Stimulated activated CD4-positive, alpha-beta T cell treated with anti-CD3 and anti-CD28 coated beads, Interleukin-1b, Interleukin-23, amount 100 ng/mL, for 4 hours (primary cell): ENCODE measurements at regions not wholly inside any gene's neighbourhood (a gene's known extent, or its start where the extent isn't known, plus 50 kb on each side); places are given as distances from the start of the nearest gene placed in this dataset.

Experiments
- DNase-seq, 2 donors: peaks; one replicate each; pipeline ENCODE4 v3.0.0-alpha.2; 2020; ENCODE audit warnings: low read depth in 2 of 2

- DNase-seq = no peak
Measured at GRCh38 chr10:91137011-91137643, 83.3 kb upstream of the PCGF5 start.

GRCh38 chr10:91137822-91138221, 82.6 kb upstream of the PCGF5 start:
- no peak for DNase-seq

- no peak for DNase-seq
Measured at GRCh38 chr10:91140995-91141549, 79.4 kb upstream of the PCGF5 start.

GRCh38 chr10:91144961-91145360, 75.5 kb upstream of the PCGF5 start:
- no peak for DNase-seq

GRCh38 chr10:91146146-91146545, 74.3 kb upstream of the PCGF5 start:
- no peak for DNase-seq

- DNase-seq = no peak
Measured at GRCh38 chr10:91149550-91149949, 70.9 kb upstream of the PCGF5 start.

DNA sequence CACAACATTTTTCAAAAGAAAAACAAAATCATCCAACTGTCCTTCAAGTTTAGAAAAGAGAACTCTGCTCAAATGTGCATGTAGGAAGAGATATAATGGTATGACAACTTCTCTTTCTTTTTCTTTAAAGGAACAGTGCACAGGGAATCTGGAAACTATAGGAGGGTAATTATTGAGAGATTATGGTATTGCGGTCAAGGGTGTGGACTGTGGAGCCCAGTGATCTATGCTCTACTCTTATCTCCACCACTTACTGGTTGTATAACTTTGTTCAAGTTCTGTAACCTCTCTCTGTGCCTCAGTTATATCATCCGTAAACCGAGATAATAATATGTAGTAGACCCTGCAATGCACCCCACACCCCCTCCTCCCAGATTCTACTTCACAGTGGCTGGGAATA, 69.8 kb upstream of the PCGF5 start:
- no peak for DNase-seq

- DNase-seq = no peak
Measured at GRCh38 chr10:91153508-91153907, 67.0 kb upstream of the PCGF5 start.

DNA sequence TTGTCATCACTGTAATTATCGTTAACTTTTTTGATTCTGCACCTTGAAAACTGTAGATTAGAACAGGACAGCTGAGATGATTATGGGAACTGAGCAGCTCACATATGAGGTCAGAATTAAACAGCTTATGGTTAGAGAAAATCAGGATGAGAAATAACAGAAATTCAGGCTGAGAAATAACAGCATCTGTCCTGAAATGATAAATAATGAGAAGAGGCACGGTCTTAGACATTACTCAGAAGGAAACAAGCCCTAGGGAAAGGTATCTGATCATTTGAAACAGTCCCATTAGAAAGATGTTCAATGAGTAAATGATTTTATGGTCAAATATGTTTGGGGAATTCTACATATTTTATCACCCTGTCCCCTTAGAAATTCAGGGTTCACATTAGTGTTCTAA, 65.6 kb upstream of the PCGF5 start:
- DNase-seq = no peak

- no peak for DNase-seq
Measured at GRCh38 chr10:91156196-91156595, 64.3 kb upstream of the PCGF5 start.

DNA sequence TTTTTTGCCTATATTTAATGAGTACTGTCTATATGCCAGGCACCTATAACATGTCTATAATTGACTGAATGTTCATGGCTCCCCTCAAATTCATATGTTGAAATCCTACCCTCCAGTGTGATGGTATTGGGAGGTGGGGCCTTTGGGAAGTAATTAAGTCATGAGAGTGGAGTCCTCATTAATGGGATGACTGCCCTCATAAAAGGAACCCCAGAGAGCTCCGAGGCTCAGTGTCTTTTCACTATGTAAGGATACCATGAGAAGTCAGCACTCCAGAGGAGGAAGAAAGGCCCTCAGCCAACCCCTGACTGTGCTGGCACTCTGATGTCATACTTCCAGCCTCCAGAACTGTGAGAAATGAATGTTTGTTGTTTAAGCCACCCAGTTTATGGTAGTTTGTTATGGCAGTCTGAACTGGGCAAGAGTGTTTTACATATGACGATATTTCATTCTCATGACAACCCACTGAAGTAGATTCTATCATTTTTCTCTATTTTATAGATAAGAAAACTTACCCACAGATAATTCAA, 61.1 kb upstream of the PCGF5 start:
- no peak for DNase-seq

DNA sequence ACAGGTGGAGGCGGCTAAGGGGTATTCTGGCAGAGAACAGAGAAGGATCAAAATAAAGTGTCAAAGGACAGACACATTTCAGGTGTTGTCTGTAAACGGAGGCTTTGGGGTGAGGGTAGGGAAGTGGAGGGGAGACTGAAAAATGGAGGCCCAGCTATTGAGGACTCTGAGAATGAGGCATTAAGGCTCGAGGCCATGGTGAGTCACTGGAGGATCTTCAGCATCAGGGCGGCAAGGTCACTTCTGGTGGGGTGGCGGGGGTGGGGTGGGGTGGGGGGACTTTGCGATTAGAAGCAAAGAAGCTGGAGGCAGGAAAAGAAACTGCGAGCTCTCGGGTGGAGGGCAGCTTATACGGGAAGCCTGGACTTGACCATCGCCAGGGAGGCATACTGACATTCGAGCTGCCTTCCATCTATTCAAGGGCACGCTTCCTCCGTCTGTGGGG, 58.4 kb upstream of the PCGF5 start:
- DNase-seq = peak; percentile 1 to 11

DNA sequence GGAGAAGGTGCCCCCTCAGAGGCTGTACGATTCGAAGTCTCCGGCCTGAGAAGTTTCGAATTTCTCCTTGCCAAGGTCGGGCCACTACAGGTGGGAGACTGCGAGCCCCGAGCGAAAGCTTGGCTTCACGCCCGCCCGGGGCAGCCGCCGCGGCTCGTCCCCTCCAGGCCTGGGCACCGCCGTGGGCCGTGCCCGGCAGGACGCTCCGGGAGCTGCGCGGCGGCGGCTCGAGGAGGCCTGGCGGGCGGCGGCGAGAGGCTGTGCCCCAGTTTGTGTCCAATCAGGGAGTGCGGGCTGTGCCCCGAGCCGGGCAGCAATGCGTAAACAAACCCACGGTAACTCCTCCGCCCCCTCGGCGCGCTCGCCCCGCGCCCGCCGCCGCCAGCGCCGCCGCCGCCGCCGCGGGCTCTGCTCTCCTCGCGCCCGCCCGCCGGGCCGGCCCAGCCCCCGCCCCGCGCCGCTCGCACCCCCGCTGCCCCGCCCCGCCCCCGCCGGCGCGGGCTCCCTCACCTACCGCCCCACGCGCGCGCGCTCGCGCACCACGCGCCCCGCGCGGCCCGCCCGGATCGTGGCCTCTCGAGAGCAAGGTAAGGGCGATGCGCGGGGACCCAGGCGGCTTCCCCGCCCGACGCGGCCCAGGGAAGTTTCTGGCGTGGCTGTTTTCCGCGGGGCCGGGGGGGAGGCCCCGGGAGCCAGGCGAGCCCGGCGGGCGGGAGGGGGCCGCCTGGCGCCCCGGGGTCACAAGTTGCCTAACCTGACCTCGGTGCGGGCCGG, 57.8 kb upstream of the PCGF5 start:
- DNase-seq = peak; percentile 65 to 66

GRCh38 chr10:91163269-91163868, 57.1 kb upstream of the PCGF5 start:
- DNase-seq = peak; percentile 43 to 61

DNA sequence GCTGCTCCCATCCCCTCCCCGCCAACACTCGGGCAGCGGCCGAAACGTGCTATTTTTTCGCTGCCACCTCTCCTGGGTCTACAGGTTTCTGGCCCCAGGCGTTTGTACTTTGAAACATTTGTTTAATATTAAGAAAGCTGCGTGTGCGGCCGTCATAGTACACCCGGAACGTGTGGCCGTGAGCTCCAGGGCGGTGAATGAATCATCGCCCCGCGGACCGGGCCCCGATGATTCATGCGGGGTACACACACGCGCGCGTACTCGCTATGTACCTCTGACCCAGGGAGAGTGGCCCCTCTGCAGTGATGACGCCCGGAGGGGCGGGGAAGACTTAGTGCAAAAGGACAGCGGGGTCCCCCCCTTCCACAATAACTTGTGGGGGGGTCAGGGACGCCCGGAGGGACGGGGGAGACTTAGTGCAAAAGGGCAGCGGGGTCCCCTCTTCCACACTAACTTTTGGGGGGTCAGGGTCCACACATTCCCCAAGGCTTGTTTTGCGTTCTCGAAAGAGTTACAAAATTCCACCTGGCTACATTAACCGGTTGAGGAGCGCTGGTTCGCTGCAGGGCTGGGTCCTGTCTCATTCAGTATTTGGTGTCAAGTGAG, 56.5 kb upstream of the PCGF5 start:
- peak; percentile 56 to 57 for DNase-seq

- no peak for DNase-seq
Measured at GRCh38 chr10:91164520-91165065, 55.9 kb upstream of the PCGF5 start.

DNA sequence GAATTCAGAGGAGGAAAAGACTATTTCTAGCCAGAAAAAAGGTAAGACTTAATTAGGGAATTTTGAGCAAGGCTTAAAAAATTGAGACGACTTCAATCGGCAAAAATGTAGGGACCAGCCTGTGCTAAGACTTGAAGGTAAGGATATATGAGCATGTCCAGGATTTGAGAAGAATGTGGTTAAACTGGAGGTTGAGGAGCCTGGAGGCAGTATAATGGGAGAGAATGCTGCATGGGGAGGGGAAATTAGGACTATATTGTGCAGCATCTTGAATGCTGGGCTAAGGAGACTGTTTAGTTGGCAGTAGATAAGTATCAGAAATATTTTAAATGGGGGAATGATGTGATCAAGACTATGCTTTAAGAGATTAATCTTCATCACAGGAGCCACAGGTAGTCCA, 53.1 kb upstream of the PCGF5 start:
- DNase-seq = no peak

DNA sequence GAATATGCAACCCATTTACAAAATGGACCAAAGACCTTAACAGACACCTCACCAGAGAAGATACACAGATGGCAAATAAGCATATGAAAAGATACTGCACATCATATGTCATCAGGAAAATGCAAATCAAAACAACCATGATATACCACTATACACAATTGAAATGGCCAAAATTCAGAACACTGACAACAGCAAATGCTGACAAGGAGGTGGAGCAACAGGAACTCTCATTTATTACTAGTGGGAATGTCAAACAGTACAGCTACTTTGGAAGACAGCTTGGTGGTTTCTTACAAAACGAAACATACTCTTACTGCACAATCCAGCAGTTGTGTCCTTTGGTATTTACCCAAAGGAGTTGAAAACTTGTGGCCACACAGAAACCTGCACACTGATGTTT, 50.0 kb upstream of the PCGF5 start:
- no peak for DNase-seq
